ENCODE measurements at regions not wholly inside any gene's neighbourhood (a gene's known extent, or its start where the extent isn't known, plus 50 kb on each side); places are given as distances from the start of the nearest gene placed in this dataset.

DNA sequence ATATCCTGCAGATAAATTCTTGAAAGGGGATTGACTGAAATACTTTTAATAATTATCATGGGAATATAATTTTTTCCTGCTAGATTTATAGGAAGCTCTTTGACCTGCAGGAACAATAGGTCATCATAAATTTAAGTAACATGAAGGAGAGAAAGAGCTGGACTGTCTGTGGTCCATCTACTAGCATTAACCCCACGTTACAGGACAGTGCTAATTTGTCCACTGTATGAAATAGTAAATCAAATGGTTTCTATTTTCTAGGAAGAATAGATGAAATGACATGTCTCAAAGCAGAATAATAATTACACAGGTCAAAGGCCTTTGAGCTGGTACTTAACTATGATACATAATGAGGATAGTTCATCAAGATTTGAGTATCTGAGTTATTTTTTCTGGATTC is 825.4 kb upstream of the CNTN5 start:
- no peak overlapping the region for H3K4me3 ChIP-seq (ENCODE audit: low read depth, low read length)
- DNase-seq = no peak
- Mint-ChIP-seq H3K36me3 (ENCODE audit: insufficient read depth, unreplicated experiment) (no peaks in the 10 kb centered on the region), H3K4me1 (ENCODE audit: low read depth, unreplicated experiment) (no peaks in the 10 kb centered on the region), H3K27me3 (ENCODE audit: insufficient read depth, unreplicated experiment) (no peaks in the 10 kb centered on the region), H3K4me3 (ENCODE audit: unreplicated experiment) (no peak overlapping the region), H3K27ac (ENCODE audit: unreplicated experiment) (no peak overlapping the region), H3K9me3 (ENCODE audit: unreplicated experiment) (no peaks in the 10 kb centered on the region)
- ChIA-PET POLR2A (no interaction called here), CTCF (no interaction called here)
- TF ChIP-seq, protein P1, sequence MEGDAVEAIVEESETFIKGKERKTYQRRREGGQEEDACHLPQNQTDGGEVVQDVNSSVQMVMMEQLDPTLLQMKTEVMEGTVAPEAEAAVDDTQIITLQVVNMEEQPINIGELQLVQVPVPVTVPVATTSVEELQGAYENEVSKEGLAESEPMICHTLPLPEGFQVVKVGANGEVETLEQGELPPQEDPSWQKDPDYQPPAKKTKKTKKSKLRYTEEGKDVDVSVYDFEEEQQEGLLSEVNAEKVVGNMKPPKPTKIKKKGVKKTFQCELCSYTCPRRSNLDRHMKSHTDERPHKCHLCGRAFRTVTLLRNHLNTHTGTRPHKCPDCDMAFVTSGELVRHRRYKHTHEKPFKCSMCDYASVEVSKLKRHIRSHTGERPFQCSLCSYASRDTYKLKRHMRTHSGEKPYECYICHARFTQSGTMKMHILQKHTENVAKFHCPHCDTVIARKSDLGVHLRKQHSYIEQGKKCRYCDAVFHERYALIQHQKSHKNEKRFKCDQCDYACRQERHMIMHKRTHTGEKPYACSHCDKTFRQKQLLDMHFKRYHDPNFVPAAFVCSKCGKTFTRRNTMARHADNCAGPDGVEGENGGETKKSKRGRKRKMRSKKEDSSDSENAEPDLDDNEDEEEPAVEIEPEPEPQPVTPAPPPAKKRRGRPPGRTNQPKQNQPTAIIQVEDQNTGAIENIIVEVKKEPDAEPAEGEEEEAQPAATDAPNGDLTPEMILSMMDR (IDR thresholded peaks at IDR 0.05; ENCODE audit: insufficient read depth in 1 of 2, low read depth in 1 of 2, low read length in 1 of 2, severe bottlenecking in 1 of 2, unreplicated experiment in 1 of 2) = no peak
- BruUV-seq (replicated peaks) = no TSS peak
- H3K4me1 ChIP-seq = no peaks in the 10 kb centered on the region
- no peaks in the 10 kb centered on the region for H3K27me3 ChIP-seq (replicated peaks; ENCODE audit: control insufficient read depth, insufficient read depth, low read length)
- H3K9me3 ChIP-seq = peaks cover 4% of the 10 kb centered on the region; the same call in 1 of the 2 replicates
- H3K36me3 ChIP-seq (ENCODE audit: control insufficient read depth, insufficient read depth, low read length) = no peaks in the 10 kb centered on the region
- intact Hi-C loops (cut with micrococcal nuclease; ENCODE audit: unreplicated experiment) = no loop called here

DNA sequence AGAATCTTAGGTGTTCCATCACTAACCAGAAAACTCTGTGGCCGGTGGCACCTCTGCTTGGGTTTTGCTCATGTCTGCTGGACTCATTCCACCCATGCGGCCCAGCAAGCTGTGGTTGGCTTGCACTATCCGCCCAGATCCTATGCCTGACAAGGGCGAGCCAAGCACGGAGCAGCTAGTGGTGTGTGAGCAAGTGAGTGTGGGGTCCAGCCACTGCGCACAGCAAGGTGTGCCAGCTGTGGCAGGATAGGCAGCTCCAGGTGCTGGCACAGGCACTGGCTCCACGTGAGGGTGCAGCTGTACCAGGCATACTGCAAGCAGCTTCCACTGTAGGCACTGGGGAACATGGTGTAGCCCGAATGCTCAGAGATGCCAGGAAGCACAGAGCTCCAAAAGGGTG is 813.7 kb upstream of the CNTN5 start:
- H3K27me3 ChIP-seq (replicated peaks; ENCODE audit: control insufficient read depth, insufficient read depth, low read length) = no peaks in the 10 kb centered on the region
- BruUV-seq (replicated peaks) = no TSS peak
- no peak overlapping the region for H3K4me3 Mint-ChIP-seq (ENCODE audit: unreplicated experiment)
- TF ChIP-seq, protein P1 (IDR thresholded peaks at IDR 0.05; ENCODE audit: insufficient read depth in 1 of 2, low read depth in 1 of 2, low read length in 1 of 2, severe bottlenecking in 1 of 2, unreplicated experiment in 1 of 2) = no peak
- H3K4me3 ChIP-seq (ENCODE audit: low read depth, low read length) = no peak overlapping the region
- H3K27ac Mint-ChIP-seq (ENCODE audit: unreplicated experiment) = no peak overlapping the region
- DNase-seq = no peak
- H3K9me3 ChIP-seq = no peaks in the 10 kb centered on the region
- H3K4me1 Mint-ChIP-seq (ENCODE audit: low read depth, unreplicated experiment) = no peaks in the 10 kb centered on the region
- ChIA-PET POLR2A (no interaction called here), CTCF (no interaction called here)
- H3K9me3 Mint-ChIP-seq (ENCODE audit: unreplicated experiment) = no peaks in the 10 kb centered on the region
- intact Hi-C loops (cut with micrococcal nuclease; ENCODE audit: unreplicated experiment) = no loop called here
- no peaks in the 10 kb centered on the region for H3K27me3 Mint-ChIP-seq (ENCODE audit: insufficient read depth, unreplicated experiment)
- H3K36me3 Mint-ChIP-seq (ENCODE audit: insufficient read depth, unreplicated experiment) = no peaks in the 10 kb centered on the region
- H3K4me1 ChIP-seq = no peaks in the 10 kb centered on the region
- H3K36me3 ChIP-seq (ENCODE audit: control insufficient read depth, insufficient read depth, low read length) = no peaks in the 10 kb centered on the region

DNA sequence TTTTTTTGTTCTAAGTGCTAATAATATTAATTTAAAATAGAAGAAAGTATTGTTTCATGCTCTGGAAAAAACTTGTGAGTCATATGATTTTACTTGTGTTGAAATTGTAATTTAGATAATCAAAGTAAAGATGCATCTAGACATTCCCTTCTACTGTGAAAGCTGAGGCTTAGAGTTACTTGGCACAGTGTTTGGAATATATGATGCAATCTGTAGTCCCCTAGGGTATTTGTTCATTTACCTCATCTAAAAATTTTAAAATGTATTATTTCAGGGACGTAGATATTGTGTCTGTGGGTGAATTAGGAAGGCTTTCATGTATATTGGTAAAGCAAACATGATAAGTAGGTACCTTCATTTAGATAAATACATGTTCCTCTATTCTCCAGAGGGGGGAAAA is 793.5 kb upstream of the CNTN5 start:
- Mint-ChIP-seq H3K4me1 (ENCODE audit: low read depth, unreplicated experiment) (no peaks in the 10 kb centered on the region), H3K27me3 (ENCODE audit: insufficient read depth, unreplicated experiment) (peaks cover 5% of the 10 kb centered on the region), H3K27ac (ENCODE audit: unreplicated experiment) (no peak overlapping the region), H3K9me3 (ENCODE audit: unreplicated experiment) (no peaks in the 10 kb centered on the region), H3K4me3 (ENCODE audit: unreplicated experiment) (no peak overlapping the region), H3K36me3 (ENCODE audit: insufficient read depth, unreplicated experiment) (no peaks in the 10 kb centered on the region)
- DNase-seq = no peak
- ChIA-PET POLR2A (no interaction called here), CTCF (no interaction called here)
- Histone ChIP-seq H3K9me3 (no peaks in the 10 kb centered on the region), H3K36me3 (ENCODE audit: control insufficient read depth, insufficient read depth, low read length) (no peaks in the 10 kb centered on the region), H3K27me3 (replicated peaks; ENCODE audit: control insufficient read depth, insufficient read depth, low read length) (no peaks in the 10 kb centered on the region), H3K4me1 (no peaks in the 10 kb centered on the region), H3K4me3 (ENCODE audit: low read depth, low read length) (no peak overlapping the region)
- intact Hi-C loops (cut with micrococcal nuclease; ENCODE audit: unreplicated experiment) = no loop called here
- BruUV-seq (replicated peaks) = no TSS peak
- TF ChIP-seq, protein P1 (IDR thresholded peaks at IDR 0.05; ENCODE audit: insufficient read depth in 1 of 2, low read depth in 1 of 2, low read length in 1 of 2, severe bottlenecking in 1 of 2, unreplicated experiment in 1 of 2) = no peak
